GM18858 (cell line): ENCODE measurements at regions not wholly inside any gene's neighbourhood (a gene's known extent, or its start where the extent isn't known, plus 50 kb on each side); places are given as distances from the start of the nearest gene placed in this dataset.
"Not testable (repeated sequence)": the region's sequence is repeated elsewhere in the genome, so short reads cannot be mapped to it uniquely, and the experiment has no call there.

Source experiments
- ATAC-seq: cut with Tn5 transposase; IDR thresholded peaks from one replicate; pipeline ENCODE4 v1.9.1; 2021; ENCODE audit not compliant: unreplicated experiment

DNA sequence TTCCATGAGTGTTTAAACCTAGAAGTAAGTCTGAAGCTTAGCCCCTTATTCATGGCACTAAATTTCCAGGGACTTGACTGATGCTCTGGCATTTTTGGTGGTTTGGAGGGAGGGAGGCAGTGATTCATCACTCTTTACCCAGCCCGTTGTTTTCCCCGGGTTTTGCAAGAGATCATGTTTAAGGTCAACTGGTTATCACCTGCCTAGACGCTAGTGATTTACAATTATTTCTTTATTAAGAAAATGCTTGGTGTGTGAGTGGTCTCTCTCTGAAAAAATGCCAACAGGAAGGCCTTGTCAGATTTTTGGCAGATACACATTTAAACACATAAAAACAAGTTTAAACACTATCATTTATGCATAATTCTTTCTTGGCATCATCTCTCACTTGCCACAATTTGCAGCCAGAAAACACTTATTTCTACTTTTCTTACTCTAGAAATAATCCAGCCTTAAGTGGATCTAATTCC, 737.9 kb upstream of the ZNF608 start:
- ATAC-seq: no peak

GRCh38 chr5:125484742-125485641, 738.6 kb upstream of the ZNF608 start:
- no peak for ATAC-seq

GRCh38 chr5:125485771-125486170, 739.3 kb upstream of the ZNF608 start:
- ATAC-seq: no peak

DNA sequence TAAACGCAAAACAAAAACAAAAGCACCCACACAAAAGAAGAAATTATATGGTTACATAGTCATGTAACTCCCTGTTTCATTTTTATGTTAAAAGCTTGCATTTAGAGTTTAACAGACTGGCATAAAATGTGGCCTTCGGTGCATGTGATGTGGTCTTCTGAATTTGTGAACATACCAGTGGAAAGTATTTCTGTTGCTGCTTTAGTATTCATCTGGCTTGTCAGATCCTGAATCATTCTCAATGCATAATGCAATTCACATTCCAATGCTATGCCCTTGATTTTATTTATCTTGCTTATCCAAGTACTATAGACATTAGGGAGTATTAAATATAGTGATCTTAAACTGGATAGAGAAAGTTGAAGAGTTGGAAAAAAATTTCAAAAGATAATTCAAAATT, 740.2 kb upstream of the ZNF608 start:
- no peak for ATAC-seq

GRCh38 chr5:125487231-125487630, 740.8 kb upstream of the ZNF608 start:
- no peak for ATAC-seq

DNA sequence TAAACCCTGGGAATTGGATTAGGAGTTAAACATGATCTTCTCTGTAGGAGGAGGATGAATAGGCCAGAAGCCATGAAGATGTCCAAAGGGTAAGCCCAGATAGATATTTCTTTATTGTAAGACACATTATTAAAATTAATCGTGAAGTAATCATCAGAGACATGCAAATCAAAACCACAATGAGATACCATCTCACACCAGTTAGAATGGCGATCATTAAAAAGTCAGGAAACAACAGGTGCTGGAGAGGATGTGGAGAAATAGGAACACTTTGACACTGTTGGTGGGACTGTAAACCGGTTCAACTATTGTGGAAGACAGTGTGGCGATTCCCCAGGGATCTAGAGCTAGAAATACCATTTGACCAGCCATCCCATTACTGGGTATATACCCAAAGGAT, 741.2 kb upstream of the ZNF608 start:
- ATAC-seq: not testable (repeated sequence)

DNA sequence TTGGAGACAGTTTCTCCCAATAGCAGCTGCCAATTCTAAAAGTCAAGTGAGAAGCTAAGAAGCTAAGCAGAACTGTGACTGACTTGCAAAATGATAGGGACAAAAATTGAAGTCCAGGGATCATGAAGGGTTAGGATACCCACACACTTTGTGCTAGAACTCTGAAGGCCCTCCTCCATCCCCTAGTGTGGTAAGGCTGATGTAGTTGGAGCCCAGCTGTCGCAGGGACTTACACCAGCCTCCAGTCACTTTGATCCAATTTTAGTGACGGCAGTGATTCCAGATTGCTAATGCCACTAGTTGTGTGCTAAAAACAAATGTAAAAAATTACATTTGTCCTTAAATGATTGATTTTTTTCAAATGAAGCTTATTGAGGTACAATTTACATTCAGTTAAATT, 742.7 kb upstream of the ZNF608 start:
- ATAC-seq: no peak

GRCh38 chr5:125491986-125492492, 745.6 kb upstream of the ZNF608 start:
- no peak for ATAC-seq

- ATAC-seq: no peak
These were observed 746.5 kb upstream of the ZNF608 start for GRCh38 chr5:125492977-125493376.

- ATAC-seq: no peak
These were observed 750.0 kb upstream of the ZNF608 start for GRCh38 chr5:125496393-125496792.

DNA sequence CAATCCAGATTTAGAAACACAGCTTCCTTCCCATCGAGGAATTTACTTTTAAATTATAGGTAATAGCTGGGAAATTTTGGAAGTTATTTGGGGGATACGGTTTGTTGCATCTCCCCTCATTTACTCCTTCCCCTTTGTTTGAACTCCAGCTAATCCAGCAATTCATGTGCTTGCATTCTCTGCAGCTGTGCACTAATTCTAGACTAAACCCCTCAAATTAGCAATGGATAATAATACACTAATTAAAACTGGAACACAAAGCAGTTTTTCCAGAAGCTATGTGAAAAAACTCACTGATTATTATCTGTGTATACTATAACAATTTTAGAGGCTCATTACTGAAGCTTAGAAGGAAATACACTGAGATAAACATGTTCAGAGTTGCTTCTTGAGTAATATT, 751.2 kb upstream of the ZNF608 start:
- no peak for ATAC-seq

- ATAC-seq: no peak
These were observed 753.3 kb upstream of the ZNF608 start for GRCh38 chr5:125499636-125500332.

- ATAC-seq: no peak
These were observed 755.0 kb upstream of the ZNF608 start for GRCh38 chr5:125501396-125501795.

- ATAC-seq: no peak
These were observed 757.5 kb upstream of the ZNF608 start for GRCh38 chr5:125503946-125504345.

DNA sequence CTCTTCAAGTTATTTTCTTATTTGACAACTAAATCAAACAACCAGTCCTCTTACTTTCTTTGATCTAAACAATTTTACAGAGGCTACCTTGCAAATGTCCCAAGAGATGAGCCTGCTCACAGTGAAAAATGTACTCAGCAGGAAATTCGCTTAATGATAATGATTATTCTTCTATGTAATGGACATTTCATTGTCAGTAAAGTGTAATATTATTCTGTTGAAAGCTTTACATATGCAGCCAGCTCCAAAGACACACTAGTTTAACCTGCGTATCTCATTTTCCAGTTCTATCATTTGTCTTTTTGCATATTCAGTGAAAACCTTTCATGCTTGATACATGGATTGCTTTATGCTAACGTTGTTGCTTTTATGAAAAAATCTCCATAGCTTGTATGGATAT, 758.7 kb upstream of the ZNF608 start:
- no peak for ATAC-seq

DNA sequence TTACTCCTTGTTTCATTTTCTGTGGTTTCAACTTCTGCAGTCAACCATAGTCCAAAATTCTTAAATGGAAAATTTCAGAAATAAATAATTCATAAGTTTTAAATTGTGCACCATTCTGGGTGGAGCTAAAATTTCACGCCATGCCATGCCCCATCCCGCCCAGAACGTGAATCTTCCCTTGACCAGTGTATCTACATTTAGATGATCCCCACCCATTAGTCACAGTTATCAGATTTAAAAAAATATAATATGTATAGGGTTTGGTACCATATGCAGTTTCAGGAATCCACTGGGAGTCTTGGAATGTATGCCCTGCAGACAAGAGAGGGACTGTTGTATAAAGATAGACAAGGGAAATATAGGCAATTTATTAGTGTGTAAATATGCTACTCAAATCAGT, 759.7 kb upstream of the ZNF608 start:
- no peak for ATAC-seq

GRCh38 chr5:125508225-125508624, 761.8 kb upstream of the ZNF608 start:
- no peak for ATAC-seq

GRCh38 chr5:125510651-125511050, 764.2 kb upstream of the ZNF608 start:
- no peak for ATAC-seq

- no peak for ATAC-seq
These were observed 771.6 kb upstream of the ZNF608 start for GRCh38 chr5:125517973-125518550.

DNA sequence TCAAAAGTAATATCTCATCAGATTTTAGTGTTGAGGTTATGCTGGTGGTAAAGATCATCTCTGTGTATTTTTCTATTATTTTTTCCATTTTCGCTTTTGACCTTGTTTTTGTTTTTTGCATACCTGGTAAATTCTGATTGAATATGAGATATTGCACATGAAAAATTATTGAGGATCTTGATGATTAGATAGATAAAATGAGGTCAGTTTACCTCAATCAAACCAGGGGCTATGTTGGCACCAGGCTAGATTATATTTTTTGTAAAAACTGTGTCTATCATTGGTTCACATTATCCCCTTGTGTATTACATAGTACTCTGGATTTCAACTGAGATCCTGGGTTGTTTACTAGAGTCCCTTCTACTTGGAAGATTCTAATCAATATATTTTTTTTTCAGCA, 774.9 kb upstream of the ZNF608 start:
- no peak for ATAC-seq

- no peak for ATAC-seq
These were observed 778.9 kb upstream of the ZNF608 start for GRCh38 chr5:125525356-125525755.

- no peak for ATAC-seq
These were observed 780.5 kb upstream of the ZNF608 start for GRCh38 chr5:125526966-125527365.
